NT2/D1 (cell line): ENCODE measurements at regions not wholly inside any gene's neighbourhood (a gene's known extent, or its start where the extent isn't known, plus 50 kb on each side); places are given as distances from the start of the nearest gene placed in this dataset.

ENCODE experiments used
- DNase-seq: peaks from one replicate; pipeline ENCODE4 v3.0.0-alpha.2; 2011; ENCODE audit warnings: low read depth, low spot score
- H3K27me3 ChIP-seq: 2 replicates; pipeline ENCODE4 v1.6.0; 2011; ENCODE audit warnings: mild to moderate bottlenecking; ENCODE audit not compliant: insufficient read length, insufficient read depth
- H3K36me3 ChIP-seq: 2 replicates; pipeline ENCODE4 v1.6.1; 2011; ENCODE audit warnings: mild to moderate bottlenecking, low read length, mixed read lengths; ENCODE audit not compliant: insufficient read depth, insufficient read length
- H3K4me1 ChIP-seq: 2 replicates; pipeline ENCODE4 v1.5.1; 2011; ENCODE audit not compliant: insufficient read depth, insufficient read length
- H3K4me3 ChIP-seq: 2 replicates; pipeline ENCODE4 v1.5.1; 2011; ENCODE audit warnings: low read depth; ENCODE audit not compliant: insufficient read length
- H3K9ac ChIP-seq: 2 replicates; pipeline ENCODE4 v1.6.0; 2011; ENCODE audit warnings: low read depth; ENCODE audit not compliant: insufficient read length
- H3K9me3 ChIP-seq: 2 replicates; pipeline ENCODE4 v1.5.1; 2011; ENCODE audit warnings: mild to moderate bottlenecking, low read length; ENCODE audit not compliant: insufficient read depth
- SUZ12 ChIP-seq: IDR thresholded peaks from 2 replicates; pipeline ENCODE4 v1.6.1; 2011; ENCODE audit not compliant: insufficient read length, insufficient read depth; ENCODE audit errors: extremely low read depth
- YY1 ChIP-seq: IDR thresholded peaks from 2 replicates; pipeline ENCODE4 v1.6.1; 2011; ENCODE audit not compliant: insufficient read length, insufficient read depth
- ZNF274 ChIP-seq: IDR thresholded peaks from 2 replicates; pipeline ENCODE4 v1.6.1; 2011; ENCODE audit warnings: mild to moderate bottlenecking, low read depth, low read length

DNA sequence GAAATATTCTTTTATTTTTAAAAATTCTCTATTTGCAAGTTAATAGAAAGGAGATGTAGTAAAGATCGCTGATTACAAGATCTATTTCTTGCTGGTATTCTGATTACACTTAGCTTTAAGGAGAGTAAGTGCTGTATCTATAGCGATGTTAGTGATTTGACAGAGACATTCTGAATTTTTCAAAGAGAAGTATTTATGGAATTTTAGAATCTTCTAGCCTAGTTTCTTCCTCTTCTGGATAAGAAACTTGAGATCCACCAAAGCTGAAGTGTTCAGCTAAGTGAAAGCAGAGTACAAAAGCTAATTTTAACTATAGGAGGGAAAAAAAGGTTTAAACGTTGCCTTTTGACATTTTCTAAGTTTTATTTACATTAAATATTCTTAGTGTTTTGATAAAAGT lies 72.1 kb upstream of the RARB start:
- Histone ChIP-seq H3K9me3 (no peaks in the 10 kb centered on the region), H3K4me3 (no peak overlapping the region), H3K9ac (no peak overlapping the region), H3K27me3 (no peaks in the 10 kb centered on the region), H3K4me1 (no peaks in the 10 kb centered on the region), H3K36me3 (no peaks in the 10 kb centered on the region)
- no peak for DNase-seq
- TF ChIP-seq YY1 (no peak), ZNF274 (no peak), SUZ12 (no peak)

DNA sequence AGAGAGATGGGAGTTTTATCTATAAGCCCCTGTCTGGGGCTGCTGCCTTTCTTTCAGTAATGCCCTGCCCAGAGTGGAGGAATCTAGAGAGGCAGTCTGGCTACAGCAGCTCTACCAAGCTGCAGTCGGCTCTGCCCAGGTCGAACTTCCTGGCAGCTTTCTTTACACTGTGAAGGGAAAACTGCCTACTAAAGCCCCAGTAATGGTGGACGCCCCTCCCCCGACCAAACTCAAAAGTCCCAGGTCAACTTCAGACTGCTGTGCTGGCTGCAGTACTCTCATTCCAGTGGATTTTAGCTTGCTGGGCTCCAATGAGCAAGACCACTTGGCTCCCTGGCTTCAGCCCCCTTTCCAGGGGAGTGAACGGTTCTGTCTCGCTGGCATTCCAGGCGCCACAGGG lies 65.9 kb upstream of the RARB start:
- no peaks in the 10 kb centered on the region for H3K9me3 ChIP-seq
- H3K4me1 ChIP-seq: no peaks in the 10 kb centered on the region
- no peak overlapping the region for H3K4me3 ChIP-seq
- no peak for DNase-seq
- H3K27me3 ChIP-seq: no peaks in the 10 kb centered on the region
- H3K9ac ChIP-seq: no peak overlapping the region
- H3K36me3 ChIP-seq: no peaks in the 10 kb centered on the region
- no peak for TF ChIP-seq SUZ12
- TF ChIP-seq YY1: no peak
- TF ChIP-seq ZNF274: no peak

DNA sequence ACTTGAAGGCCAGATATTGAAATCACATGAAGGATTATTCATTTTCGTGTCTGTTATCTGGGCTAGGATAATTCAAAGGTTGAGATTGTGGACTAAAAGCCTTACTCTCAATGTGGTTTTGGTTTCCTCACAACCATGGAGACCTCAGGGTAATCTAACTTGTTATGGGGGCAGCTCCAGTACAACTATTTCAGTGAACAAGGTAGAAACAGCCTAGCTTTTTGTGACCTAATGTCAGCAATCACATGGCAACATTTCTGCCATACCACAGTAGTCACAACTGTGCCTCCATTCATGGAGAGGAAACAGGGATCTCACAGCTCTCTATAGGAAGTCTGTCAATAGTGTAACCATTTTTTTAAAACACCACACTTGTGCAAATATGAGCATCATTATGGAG lies 62.4 kb upstream of the RARB start:
- Histone ChIP-seq H3K36me3 (no peaks in the 10 kb centered on the region), H3K27me3 (no peaks in the 10 kb centered on the region), H3K4me3 (no peak overlapping the region), H3K4me1 (no peaks in the 10 kb centered on the region), H3K9ac (no peak overlapping the region), H3K9me3 (no peaks in the 10 kb centered on the region)
- no peak for TF ChIP-seq YY1
- no peak for TF ChIP-seq SUZ12
- TF ChIP-seq ZNF274: no peak
- DNase-seq: no peak

DNA sequence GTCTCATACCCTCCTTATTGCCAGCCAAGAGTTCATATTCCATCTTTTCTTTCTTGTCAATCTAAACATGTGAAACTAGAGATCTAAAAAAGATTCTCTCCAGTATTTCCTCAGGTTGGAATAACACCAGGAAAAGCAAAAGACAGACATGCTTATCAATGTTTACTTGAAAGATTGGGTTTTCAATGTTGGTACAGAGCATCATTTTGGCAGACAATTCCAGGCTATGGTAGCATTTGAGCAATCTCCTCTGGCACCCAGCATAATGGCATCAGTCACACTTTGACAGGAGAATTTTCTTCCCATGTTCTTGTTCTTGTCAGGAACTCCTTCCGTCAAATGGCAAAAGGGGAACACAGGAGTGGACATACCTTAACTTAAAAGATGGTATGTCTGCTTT lies 61.0 kb upstream of the RARB start:
- Histone ChIP-seq H3K9ac (no peak overlapping the region), H3K4me3 (no peak overlapping the region), H3K27me3 (no peaks in the 10 kb centered on the region), H3K9me3 (no peaks in the 10 kb centered on the region), H3K4me1 (no peaks in the 10 kb centered on the region), H3K36me3 (no peaks in the 10 kb centered on the region)
- DNase-seq: no peak
- TF ChIP-seq YY1: no peak
- TF ChIP-seq SUZ12: no peak
- no peak for TF ChIP-seq ZNF274

DNA sequence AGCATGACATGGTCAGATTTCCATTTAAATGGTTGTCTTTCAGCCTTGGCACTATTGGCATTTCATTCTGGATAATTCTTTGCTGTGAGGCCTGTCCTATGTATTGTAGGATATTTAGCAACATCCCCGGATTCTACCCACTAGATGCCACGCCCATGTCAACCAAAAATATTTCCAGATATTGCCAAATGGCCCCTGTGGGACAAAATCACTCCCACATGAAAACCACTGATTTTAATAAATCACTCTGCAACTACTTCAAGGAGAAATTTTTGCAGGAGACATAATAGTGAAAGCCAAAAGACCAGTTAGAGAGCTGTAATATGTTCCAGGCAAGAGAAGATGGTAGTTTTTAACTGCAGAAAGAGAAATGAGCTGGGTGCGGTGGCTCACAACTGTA lies 55.9 kb upstream of the RARB start:
- Histone ChIP-seq H3K27me3 (no peaks in the 10 kb centered on the region), H3K9ac (no peak overlapping the region), H3K9me3 (no peaks in the 10 kb centered on the region), H3K36me3 (no peaks in the 10 kb centered on the region), H3K4me3 (no peak overlapping the region), H3K4me1 (no peaks in the 10 kb centered on the region)
- no peak for TF ChIP-seq YY1
- no peak for TF ChIP-seq SUZ12
- TF ChIP-seq ZNF274: no peak
- DNase-seq: no peak

DNA sequence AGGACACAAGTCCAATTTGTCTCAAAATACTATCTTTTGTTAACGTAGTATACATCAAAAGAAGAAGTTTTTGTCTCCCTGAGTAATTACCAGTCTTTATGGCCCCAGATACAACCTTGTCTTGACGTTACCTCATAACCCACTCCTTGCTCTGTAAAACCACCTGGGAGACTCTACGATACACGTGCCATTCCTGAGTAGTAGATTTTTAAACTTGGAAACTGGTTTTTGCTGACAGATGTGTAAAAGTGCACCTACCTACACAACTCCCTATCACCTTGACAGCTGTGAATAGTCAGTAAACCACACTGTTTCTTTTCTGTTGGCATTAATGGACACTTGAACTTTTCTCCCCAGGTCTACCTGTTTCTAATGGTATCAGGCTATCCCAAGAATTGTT lies 51.7 kb upstream of the RARB start:
- H3K27me3 ChIP-seq: no peaks in the 10 kb centered on the region
- no peak overlapping the region for H3K9ac ChIP-seq
- H3K9me3 ChIP-seq: no peaks in the 10 kb centered on the region
- no peaks in the 10 kb centered on the region for H3K36me3 ChIP-seq
- TF ChIP-seq SUZ12 (no peak), YY1 (no peak), ZNF274 (no peak)
- no peak overlapping the region for H3K4me3 ChIP-seq
- no peaks in the 10 kb centered on the region for H3K4me1 ChIP-seq
- DNase-seq: no peak

DNA sequence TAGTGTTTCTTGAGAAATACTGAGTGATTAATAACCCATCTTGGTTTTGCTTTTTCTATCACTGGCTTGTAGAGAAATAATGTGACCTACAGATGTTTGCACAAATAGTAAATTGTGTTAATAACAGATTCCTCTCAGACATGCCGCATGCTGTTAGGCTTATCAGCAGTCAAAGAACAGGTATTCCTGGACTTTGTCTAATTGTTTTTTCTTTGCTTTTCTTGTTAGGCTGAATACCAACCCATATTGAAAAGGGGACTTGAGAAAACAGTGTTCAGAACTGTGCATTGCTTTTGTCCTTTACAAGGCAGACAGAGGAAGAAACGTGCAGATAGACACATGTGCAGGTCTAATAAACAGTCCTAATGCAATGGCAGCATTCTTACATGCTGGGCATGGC lies 51.0 kb upstream of the RARB start:
- TF ChIP-seq ZNF274 (no peak), SUZ12 (no peak), YY1 (no peak)
- Histone ChIP-seq H3K36me3 (no peaks in the 10 kb centered on the region), H3K4me1 (no peaks in the 10 kb centered on the region)

More for the DNA sequence above, 51.0 kb upstream of the RARB start:
- no peak for DNase-seq
- Histone ChIP-seq H3K9ac (no peak overlapping the region), H3K4me3 (no peak overlapping the region), H3K27me3 (no peaks in the 10 kb centered on the region), H3K9me3 (no peaks in the 10 kb centered on the region)
